Lower leg skin (tissue), 3 donors: ENCODE measurements at regions not wholly inside any gene's neighbourhood (a gene's known extent, or its start where the extent isn't known, plus 50 kb on each side); places are given as distances from the start of the nearest gene placed in this dataset.

ENCODE experiments used
- POLR2A ChIP-seq, 2 donors: fragments of 450-650 bp; IDR thresholded peaks; one replicate each; pipeline ENCODE4 v1.6.1; 2016 to 2017; ENCODE audit warnings: antibody characterized with exemption in 2 of 2, mild to moderate bottlenecking in 1 of 2, moderate library complexity in 1 of 2
- TF ChIP-seq, protein P1 (sequence below), 3 donors: fragments of 450-650 bp; IDR thresholded peaks; one replicate each; pipeline ENCODE4 v1.5.1; 2016; ENCODE audit warnings: antibody characterized with exemption in 3 of 3, mild to moderate bottlenecking in 3 of 3, moderate library complexity in 2 of 3

DNA sequence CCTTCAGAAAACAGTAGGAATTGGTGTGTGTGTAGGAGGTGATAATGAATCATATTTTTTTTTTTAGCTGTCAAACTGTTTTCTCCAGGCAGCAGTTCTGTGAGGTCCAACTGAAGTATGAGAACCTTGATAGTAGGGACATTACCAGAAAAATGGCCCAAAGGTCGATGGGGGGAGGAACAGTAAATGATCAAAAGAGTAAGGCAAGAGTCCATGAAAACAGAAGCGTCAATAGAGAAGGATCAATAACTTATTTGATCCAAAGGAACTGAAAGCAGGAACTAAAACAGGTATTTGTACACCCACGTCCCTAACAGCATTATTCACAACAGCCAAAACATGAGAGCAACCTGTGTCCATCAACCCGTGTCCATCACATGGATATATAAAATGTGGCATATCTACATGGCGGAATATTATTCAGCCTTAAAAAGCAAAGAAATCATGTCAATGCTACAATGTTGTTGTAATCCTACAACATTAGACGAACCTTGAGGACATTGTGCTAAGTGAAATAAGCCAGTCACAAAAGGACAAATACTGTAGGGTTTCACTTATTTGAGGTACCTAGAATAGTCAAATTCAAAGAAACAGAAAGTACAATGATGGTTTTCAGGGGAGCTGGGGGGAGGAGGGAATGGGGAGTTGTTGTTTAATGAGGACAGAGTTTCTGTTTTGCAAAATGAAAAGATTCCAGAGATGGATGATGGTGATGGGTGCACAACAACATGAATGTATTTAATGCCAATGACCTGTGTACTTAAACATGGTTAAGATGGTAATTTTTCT is 214.0 kb upstream of the KLF14 start:
- TF ChIP-seq, protein P1, sequence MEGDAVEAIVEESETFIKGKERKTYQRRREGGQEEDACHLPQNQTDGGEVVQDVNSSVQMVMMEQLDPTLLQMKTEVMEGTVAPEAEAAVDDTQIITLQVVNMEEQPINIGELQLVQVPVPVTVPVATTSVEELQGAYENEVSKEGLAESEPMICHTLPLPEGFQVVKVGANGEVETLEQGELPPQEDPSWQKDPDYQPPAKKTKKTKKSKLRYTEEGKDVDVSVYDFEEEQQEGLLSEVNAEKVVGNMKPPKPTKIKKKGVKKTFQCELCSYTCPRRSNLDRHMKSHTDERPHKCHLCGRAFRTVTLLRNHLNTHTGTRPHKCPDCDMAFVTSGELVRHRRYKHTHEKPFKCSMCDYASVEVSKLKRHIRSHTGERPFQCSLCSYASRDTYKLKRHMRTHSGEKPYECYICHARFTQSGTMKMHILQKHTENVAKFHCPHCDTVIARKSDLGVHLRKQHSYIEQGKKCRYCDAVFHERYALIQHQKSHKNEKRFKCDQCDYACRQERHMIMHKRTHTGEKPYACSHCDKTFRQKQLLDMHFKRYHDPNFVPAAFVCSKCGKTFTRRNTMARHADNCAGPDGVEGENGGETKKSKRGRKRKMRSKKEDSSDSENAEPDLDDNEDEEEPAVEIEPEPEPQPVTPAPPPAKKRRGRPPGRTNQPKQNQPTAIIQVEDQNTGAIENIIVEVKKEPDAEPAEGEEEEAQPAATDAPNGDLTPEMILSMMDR (IDR thresholded peaks at IDR 0.05) = no peak
- no peak for TF ChIP-seq POLR2A (IDR thresholded peaks at IDR 0.05)
